Thyroid gland (tissue), 4 donors: ENCODE measurements at regions not wholly inside any gene's neighbourhood (a gene's known extent, or its start where the extent isn't known, plus 50 kb on each side); places are given as distances from the start of the nearest gene placed in this dataset.

Experiments used
- CTCF ChIP-seq, 6 experiments: fragments of 200-600 bp in 3 of 6; fragments of 450-650 bp in 3 of 6; sonication (generic) in 3 of 6; IDR thresholded peaks; one replicate each; pipeline ENCODE4 v1.5.1; 2016 to 2019; ENCODE audit warnings: antibody characterized with exemption in 6 of 6, mild to moderate bottlenecking in 2 of 6, inconsistent platforms in 1 of 6, moderate library complexity in 1 of 6
- POLR2A ChIP-seq, 2 donors: fragments of 450-650 bp; IDR thresholded peaks; one replicate each; pipeline ENCODE4 v1.6.1; 2017; ENCODE audit warnings: antibody characterized with exemption in 2 of 2, mild to moderate bottlenecking in 2 of 2, moderate library complexity in 1 of 2

GRCh38 chr6:165844232-165844631 lies 181.2 kb upstream of the PDE10A start:
- no peak for TF ChIP-seq CTCF (IDR thresholded peaks at IDR 0.05)
- no peak for TF ChIP-seq POLR2A (IDR thresholded peaks at IDR 0.05)
